ENCODE measurements at regions not wholly inside any gene's neighbourhood (a gene's known extent, or its start where the extent isn't known, plus 50 kb on each side); places are given as distances from the start of the nearest gene placed in this dataset.

DNA sequence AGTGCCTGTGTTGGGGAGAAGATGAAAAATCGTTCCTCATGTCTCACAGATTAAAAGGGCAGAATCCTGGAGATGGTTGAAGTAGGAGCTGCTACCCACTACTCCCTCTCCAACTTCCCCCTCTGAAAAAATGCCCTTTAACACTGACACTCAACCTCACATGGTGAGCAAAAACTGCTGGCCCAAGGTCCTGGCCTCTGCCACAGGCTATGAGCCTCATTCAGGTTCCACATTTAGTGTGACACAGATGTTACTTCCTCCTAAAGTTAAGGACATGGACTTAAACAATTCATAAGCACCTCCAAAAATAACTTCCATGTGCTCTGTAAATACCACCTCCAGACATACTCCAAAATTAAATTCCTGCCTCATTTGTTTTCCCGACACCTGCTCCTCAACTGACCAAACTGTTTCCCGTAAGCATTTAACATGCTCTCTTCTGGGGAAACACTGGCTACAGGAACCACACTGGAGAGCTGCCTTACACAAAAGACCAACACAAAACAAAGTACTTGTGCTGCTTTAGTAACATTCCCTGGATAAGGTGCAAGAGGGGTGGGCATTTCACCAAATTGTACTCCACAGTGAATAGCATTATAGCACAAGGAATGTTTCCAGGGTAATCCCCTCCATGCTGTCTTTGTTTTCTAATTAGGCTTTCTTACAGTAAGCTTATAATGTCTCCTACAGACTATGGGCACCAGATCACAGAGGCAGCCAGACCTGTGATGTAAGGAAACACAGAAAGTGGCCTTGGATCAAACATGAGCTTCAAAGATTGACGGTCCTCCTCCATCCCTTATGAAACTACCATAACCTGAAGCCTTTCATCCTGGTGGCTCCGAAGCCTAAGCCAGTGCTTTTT lies 57.0 kb downstream of the PHLDA1 start:
- Mint-ChIP-seq H3K27ac (no peak overlapping the region), H3K27me3 (no peaks in the 10 kb centered on the region), H3K4me1 (peaks cover 69% of the 10 kb centered on the region), H3K4me3 (no peak overlapping the region), H3K36me3 (peaks cover 10% of the 10 kb centered on the region), H3K9me3 (no peaks in the 10 kb centered on the region)

DNA sequence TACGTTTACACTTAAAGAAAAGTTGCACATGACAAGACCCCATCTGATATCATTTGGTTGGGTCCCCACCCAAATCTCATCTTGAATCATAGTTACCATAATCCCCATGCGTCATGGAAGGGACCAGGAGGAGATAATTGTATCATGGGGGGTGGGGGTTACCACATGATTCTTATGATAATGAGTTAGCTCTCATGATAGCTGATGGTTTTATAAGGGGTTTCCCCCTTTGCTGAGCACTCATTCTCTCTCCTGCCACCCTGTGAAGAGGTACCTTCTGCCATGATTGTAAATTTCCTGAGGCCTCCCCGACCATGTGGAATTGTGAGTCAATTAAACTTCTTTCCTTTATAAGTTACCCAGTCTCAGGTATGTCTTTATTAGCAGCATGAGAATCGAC lies 60.3 kb downstream of the PHLDA1 start:
- Mint-ChIP-seq H3K36me3 (peaks cover 10% of the 10 kb centered on the region), H3K27me3 (no peaks in the 10 kb centered on the region), H3K4me3 (peak overlapping the region; percentile 42), H3K9me3 (no peaks in the 10 kb centered on the region), H3K4me1 (peaks cover 45% of the 10 kb centered on the region), H3K27ac (peak overlapping the region; percentile 84)

DNA sequence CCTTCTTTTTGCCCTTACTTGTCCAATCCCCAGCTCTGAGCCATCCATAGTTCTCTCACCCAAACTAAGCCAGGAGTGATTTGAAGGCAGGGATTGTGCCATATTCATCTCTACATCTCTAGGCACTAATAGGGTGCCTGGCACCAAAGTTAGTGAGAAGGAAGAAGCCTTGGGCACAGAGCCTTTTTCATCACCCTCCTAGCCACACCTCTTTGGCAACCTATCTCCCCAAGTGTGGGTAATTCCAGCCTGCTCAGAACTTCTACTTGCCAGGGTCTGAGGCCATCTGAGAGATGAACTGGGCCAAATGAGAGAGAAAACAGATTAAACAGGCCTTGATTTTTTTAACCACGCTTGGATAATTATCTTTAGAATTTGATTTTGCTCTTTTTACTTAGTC lies 61.3 kb downstream of the PHLDA1 start:
- H3K27me3 Mint-ChIP-seq, result no peaks in the 10 kb centered on the region
- peak overlapping the region; percentile 59 for H3K27ac Mint-ChIP-seq
- H3K4me3 Mint-ChIP-seq, result no peak overlapping the region
- H3K4me1 Mint-ChIP-seq, result peaks cover 39% of the 10 kb centered on the region
- peaks cover 7% of the 10 kb centered on the region for H3K36me3 Mint-ChIP-seq
- no peaks in the 10 kb centered on the region for H3K9me3 Mint-ChIP-seq

DNA sequence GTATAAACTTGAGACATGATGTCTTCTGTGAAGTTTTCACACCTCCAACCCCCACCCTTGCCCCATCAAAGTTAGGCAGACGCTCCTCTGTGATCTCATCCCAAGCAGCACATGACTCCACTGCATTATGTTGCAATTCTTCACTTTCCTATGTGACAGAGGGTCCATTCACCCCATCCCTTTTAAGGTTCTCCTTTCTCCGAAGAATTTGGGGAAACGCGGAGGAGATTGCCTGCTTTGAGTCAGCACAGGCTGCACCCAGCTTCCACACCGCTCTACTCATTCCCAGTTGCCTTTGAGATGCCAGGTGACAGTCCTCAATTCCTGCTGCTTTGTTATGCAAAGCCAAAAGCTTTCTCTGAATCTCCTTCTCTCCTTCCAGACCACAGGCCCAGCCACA lies 61.8 kb downstream of the PHLDA1 start:
- Mint-ChIP-seq H3K4me3 (no peak overlapping the region), H3K36me3 (peaks cover 7% of the 10 kb centered on the region), H3K4me1 (peaks cover 39% of the 10 kb centered on the region), H3K9me3 (no peaks in the 10 kb centered on the region), H3K27me3 (no peaks in the 10 kb centered on the region), H3K27ac (peak overlapping the region; percentile 59)

DNA sequence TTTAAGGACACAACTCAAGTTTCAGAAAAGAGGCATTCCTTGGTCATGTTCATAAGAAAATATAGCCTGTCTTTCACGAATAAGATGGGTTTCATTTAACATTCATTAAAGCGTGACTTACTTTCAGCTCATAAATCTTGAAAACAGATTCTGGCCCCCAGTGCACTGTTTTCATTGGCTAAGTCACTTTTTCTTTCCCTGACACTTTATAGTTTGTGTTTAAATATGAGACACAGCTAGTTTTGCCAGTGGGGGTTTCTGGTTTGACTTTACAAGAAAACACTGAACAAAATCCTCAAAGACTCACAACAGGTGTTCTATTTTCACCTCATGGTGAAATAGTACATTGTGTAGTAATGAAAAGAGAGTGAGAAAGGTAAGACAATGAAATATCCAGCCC lies 65.9 kb downstream of the PHLDA1 start:
- no peak overlapping the region for H3K4me3 Mint-ChIP-seq
- no peaks in the 10 kb centered on the region for H3K27me3 Mint-ChIP-seq
- peaks cover 16% of the 10 kb centered on the region for H3K4me1 Mint-ChIP-seq
- H3K27ac Mint-ChIP-seq, result no peak overlapping the region
- H3K9me3 Mint-ChIP-seq, result no peaks in the 10 kb centered on the region
- no peaks in the 10 kb centered on the region for H3K36me3 Mint-ChIP-seq

DNA sequence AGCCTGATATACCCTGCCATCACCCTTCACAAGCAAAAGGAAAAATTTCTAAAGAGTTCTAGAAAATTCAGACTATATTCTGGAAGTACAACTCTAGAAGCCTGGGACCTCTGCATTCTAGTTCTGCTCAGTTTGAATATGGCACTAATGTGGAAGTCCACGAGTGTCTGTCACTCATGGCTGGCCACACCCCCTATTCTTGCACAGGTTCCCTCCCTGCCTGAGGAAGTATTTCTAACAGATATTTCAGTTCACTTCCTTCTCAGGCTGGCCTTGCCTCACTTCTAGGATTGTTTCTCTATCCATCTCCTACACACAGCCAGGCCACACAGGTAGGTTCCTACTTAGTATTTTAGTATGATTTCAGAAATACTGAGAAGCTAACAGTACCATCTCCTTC lies 67.4 kb downstream of the PHLDA1 start:
- H3K27me3 Mint-ChIP-seq, result no peaks in the 10 kb centered on the region
- H3K27ac Mint-ChIP-seq, result no peak overlapping the region
- no peaks in the 10 kb centered on the region for H3K9me3 Mint-ChIP-seq
- no peak overlapping the region for H3K4me3 Mint-ChIP-seq
- no peaks in the 10 kb centered on the region for H3K36me3 Mint-ChIP-seq
- peaks cover 10% of the 10 kb centered on the region for H3K4me1 Mint-ChIP-seq

DNA sequence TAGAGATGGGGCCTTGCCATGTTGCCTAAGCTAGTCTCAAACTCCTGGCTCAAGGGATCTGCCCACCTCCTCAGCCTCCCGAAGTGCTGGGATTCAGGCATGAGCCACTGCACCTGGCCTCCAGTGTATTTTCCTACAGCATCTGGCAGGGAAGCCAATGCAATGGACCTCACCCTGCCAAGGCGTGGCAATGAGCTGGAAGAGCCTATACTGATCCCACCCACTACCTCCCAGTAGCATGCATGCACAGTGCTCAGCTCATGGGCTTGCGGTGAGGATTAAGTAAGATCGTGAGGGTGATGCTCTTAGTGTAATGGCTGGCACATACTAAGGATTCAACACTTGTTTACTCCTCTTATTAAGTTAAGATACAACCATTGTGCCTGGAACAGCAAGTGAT lies 69.7 kb downstream of the PHLDA1 start:
- Mint-ChIP-seq H3K4me1 (peaks cover 9% of the 10 kb centered on the region), H3K36me3 (no peaks in the 10 kb centered on the region), H3K27me3 (no peaks in the 10 kb centered on the region), H3K9me3 (no peaks in the 10 kb centered on the region), H3K27ac (no peak overlapping the region), H3K4me3 (no peak overlapping the region)

DNA sequence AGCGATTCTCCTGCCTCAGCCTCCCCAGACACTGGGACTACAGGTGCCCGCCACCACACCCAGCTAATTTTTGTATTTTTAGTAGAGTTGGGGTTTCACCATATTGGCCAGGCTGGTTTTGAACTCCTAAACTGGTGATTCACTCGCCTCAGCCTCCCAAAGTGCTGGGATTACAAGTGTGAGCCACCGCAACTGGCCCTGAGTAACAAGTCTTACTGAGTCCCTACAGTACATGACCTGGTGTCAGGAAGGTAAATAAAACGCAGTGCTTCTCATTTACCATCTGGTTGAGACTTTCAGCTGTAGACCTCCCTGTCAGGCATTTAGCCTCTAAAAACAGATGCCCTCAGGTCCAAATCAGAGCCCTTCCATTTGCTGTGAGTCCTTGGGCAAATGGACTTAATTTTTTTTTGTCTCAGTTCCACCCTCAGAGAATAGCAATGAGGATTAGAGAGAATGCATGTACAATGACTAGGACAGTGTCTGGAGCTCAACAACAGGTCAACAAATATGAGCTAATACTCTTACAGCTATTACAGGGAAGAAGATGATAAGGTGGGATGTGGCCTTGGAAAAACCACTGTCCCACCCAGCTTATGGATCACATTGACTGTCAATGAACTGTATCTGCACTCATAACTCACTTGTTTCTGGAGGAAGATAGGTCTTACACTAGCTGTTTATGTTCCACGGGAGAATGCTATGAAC lies 70.5 kb downstream of the PHLDA1 start:
- Mint-ChIP-seq H3K4me1 (peaks cover 9% of the 10 kb centered on the region), H3K9me3 (no peaks in the 10 kb centered on the region), H3K4me3 (no peak overlapping the region), H3K27me3 (no peaks in the 10 kb centered on the region), H3K27ac (no peak overlapping the region), H3K36me3 (no peaks in the 10 kb centered on the region)

DNA sequence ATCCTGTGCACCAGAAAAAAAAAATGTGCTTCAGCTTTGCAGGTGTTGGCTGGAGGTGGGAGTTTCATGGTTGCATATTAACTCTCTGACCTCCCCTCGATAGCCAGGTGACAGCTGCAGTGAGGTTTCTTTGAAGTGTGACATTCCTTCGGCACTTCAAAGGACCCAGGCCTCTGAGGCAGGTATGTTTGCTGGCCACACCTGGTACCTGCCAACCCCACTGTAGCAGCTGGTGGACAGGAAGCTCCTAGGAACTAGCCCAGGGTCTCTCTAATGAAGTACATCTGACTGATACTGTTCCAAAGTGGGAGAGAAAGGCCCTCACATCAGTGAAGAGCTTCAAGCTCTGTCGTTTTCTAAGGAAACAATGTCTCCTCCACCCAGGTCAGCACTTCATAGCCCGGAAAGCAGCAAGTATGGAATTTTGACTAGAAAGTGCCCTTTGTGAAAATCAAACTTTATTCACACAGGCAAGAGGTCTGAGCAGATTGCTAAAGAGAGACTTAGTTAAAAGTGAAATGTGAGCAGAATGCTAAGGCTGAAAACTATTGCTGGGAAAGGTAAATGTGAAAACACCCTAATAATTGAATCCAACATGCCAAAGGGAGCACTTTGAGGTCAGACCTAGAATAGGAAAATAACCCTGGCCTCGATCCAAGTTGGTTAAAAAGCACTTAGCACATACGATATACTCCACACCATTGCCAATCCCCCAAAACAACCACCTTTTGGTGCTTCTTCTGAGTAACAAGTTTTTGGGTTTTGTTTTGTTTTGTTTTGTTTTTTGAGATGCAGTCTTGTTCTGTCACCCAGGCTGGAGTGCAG lies 71.3 kb downstream of the PHLDA1 start:
- Mint-ChIP-seq H3K9me3 (no peaks in the 10 kb centered on the region), H3K27me3 (no peaks in the 10 kb centered on the region), H3K4me3 (no peak overlapping the region), H3K36me3 (no peaks in the 10 kb centered on the region), H3K4me1 (peaks cover 9% of the 10 kb centered on the region), H3K27ac (no peak overlapping the region)

DNA sequence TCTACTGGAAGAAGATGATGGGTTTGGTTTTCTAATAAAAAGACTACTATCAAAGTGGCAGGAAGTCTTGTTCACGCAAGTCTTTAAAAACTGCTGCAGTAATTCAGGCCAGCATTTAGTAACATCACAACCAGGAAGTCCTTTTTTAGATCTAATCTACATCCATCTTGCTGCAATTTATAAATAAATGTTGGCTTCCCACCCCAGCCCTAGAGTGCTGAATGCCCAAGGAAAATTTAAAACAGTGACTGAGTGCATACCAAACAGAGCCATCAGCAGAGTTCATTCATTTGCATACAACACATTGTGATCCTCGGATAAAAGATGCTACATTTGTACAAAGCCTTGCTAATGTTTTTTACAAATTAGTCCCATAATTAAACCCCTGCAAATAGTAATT lies 72.1 kb downstream of the PHLDA1 start:
- H3K27ac Mint-ChIP-seq, result no peak overlapping the region

DNA sequence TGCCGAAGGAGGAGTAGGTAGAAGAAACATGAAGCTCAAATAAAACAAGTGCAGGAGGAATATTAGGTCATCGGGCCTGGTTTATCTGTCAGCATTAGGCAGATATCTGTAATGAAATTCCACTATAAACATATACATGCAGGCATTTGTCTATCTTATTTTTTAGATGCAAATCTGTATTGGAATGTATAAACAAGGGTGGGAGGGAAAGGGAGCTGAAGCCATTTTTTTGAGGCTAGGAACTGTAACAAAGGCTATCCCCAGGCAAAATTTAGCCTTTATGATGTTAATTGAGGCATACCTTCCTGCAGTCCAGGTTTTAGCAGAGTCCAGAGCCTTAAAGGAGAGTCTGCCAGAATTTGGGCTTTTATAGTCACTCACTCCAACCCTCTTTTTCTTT lies 72.5 kb downstream of the PHLDA1 start:
- Mint-ChIP-seq H3K27me3 (no peaks in the 10 kb centered on the region), H3K27ac (no peak overlapping the region), H3K4me1 (peaks cover 9% of the 10 kb centered on the region), H3K36me3 (no peaks in the 10 kb centered on the region), H3K9me3 (no peaks in the 10 kb centered on the region), H3K4me3 (no peak overlapping the region)

More for the DNA sequence above, 72.1 kb downstream of the PHLDA1 start:
- Mint-ChIP-seq H3K4me1 (peaks cover 9% of the 10 kb centered on the region), H3K36me3 (no peaks in the 10 kb centered on the region), H3K9me3 (no peaks in the 10 kb centered on the region), H3K4me3 (no peak overlapping the region), H3K27me3 (no peaks in the 10 kb centered on the region)

DNA sequence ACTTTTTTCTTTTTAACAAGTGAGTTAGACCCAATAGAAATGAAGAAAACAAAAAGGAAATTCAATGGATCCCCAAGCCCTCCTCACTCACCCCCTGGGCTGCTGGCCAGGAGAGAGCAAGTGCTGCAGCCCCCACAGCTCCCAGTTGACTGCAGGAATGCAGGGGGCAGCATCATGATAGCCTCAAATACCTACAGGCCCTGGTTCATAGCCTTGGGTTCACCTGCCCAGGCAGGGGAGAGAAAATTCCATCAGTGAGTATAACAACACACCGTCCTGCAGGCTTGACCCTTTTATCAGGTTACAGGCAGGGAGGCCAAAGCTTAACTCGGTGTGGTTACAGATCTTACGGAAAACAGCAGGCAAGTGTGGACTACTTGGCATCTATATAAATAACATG lies 76.3 kb downstream of the PHLDA1 start:
- Mint-ChIP-seq H3K9me3 (no peaks in the 10 kb centered on the region), H3K4me1 (peaks cover 18% of the 10 kb centered on the region), H3K36me3 (no peaks in the 10 kb centered on the region), H3K27me3 (no peaks in the 10 kb centered on the region), H3K27ac (no peak overlapping the region), H3K4me3 (no peak overlapping the region)

DNA sequence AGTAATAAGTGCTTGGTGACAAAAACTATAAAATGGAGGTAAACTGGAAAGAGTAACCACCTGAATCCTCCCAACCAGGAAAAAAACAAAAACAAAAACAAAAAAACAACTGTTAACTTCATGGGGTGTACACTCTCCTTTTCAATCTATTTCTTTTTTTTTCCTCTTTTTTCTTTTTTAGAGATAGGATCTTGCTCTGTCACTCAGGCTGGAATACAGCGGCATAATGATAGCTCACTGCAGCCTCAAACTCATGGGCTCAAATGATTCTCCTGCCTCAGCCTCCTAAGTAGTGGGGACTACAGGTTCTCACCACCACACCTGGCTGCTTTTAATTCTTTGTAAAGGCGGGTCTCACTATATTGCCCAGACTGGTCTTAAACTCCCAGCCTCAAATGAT lies 76.8 kb downstream of the PHLDA1 start:
- Mint-ChIP-seq H3K36me3 (no peaks in the 10 kb centered on the region), H3K9me3 (no peaks in the 10 kb centered on the region), H3K27me3 (no peaks in the 10 kb centered on the region), H3K4me1 (peaks cover 15% of the 10 kb centered on the region), H3K27ac (no peak overlapping the region), H3K4me3 (no peak overlapping the region)

DNA sequence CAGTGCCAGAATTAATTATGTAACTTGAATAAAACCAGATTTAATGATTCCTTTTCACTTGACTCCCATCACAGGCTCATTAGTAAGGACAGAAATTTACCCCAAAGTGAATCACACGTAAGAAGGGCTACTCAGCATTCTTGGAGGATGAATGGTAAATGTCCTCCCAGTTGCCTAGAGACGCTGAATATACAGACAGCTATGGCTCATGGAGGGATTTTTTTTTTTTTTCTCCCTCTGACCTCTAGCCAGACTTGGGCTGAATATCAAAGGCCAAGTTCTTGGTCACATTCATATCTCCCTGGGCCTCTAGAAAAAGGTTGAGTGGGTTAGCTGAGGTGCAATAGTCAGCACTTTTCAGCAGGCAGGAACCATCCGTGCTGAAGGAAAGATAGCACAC lies 77.5 kb downstream of the PHLDA1 start:
- no peaks in the 10 kb centered on the region for H3K9me3 Mint-ChIP-seq
- H3K36me3 Mint-ChIP-seq, result no peaks in the 10 kb centered on the region
- H3K27ac Mint-ChIP-seq, result no peak overlapping the region
- peaks cover 9% of the 10 kb centered on the region for H3K4me1 Mint-ChIP-seq
- no peaks in the 10 kb centered on the region for H3K27me3 Mint-ChIP-seq
- no peak overlapping the region for H3K4me3 Mint-ChIP-seq

DNA sequence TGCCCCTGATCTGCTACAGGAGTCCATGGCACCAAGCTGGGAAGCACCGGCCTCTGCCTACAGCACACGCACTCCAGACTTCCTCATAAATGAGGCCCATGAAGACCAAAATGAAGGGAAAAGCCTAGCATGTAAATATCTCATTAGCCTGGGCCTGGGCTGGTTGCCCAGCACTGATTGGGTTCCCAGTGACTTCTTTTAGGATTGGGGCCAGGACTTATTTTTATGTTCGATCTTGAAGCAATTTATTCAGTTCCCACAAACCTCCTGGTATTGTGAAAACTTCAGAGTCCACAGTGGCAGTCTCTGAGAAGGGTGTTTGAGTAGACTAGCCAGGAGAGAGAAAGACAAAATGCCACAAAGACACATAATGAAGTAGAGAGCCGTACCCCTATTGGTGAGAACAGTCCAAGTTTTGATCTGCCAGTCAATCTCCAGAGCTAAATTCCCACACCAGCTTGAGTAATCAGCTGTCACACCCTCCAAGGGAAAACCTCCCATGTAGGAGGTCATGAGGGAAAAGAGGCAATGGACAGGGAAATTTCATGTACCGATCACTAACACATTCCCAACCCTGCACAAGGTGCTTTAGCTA lies 78.2 kb downstream of the PHLDA1 start:
- H3K27me3 Mint-ChIP-seq, result no peaks in the 10 kb centered on the region
- no peak overlapping the region for H3K4me3 Mint-ChIP-seq
- H3K4me1 Mint-ChIP-seq, result peaks cover 9% of the 10 kb centered on the region
- no peak overlapping the region for H3K27ac Mint-ChIP-seq
- no peaks in the 10 kb centered on the region for H3K36me3 Mint-ChIP-seq
- H3K9me3 Mint-ChIP-seq, result no peaks in the 10 kb centered on the region

Measured in activated naive CD4-positive, alpha-beta T cell treated with anti-CD3 and anti-CD28 coated beads, Interleukin-2, amount 50 U/mL, for 24 hours (primary cell).